NCI-H187 (cell line): ENCODE measurements at regions not wholly inside any gene's neighbourhood (a gene's known extent, or its start where the extent isn't known, plus 50 kb on each side); places are given as distances from the start of the nearest gene placed in this dataset.

Experiments used
- DNase-seq, 2 experiments: peaks; one replicate each; lab custom pipeline; 2025; lab: John Stamatoyannopoulos, UW

DNA sequence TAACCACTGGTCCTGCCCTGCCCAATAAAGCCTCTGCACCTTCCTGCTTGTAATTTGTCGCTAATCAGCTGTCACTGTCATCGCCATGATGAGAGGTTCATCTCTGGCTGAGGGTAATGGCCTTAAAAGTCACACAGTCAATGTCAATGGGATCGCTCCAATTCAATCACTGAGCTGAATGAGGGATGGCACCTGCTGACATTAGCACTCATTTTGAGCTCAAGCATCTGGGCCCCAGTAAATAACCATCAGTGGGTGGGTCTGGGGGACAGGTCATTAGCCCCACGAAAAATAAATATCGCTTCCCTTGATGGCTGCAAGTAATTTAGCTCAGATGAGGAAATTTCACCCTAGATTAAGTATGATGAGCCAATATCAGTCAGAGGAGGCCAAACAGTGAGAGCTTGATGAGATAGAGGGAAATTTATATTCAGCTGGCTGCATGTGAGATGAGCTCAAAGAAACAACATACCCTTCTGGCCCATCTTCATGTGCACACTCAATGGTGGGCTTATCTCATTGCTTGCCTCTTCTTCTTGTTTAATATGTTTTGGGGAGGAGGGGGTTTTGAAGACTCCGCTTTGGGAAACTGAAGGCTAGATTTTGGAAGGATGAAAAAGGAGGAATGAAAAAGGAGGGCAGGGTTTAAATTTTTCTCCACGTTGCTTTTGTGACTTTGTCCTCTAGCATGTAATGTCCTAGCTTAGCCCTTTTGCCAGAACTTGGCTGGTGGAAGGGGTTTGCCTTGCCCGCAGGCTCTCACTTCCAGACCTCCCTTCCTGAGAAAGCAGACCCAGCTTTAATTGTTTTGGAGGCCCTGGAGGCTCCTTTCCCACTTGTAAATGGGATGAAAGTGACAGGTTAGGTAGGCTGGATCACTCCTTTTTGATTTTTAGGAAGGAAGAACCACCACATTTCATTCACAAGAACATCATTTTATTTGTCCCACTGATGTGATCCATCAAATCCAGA is 84.8 kb upstream of the PAQR3 start:
- DNase-seq, result no peak

- DNase-seq, result no peak
Measured at GRCh38 chr4:79022529-79022928, 83.3 kb upstream of the PAQR3 start.

DNA sequence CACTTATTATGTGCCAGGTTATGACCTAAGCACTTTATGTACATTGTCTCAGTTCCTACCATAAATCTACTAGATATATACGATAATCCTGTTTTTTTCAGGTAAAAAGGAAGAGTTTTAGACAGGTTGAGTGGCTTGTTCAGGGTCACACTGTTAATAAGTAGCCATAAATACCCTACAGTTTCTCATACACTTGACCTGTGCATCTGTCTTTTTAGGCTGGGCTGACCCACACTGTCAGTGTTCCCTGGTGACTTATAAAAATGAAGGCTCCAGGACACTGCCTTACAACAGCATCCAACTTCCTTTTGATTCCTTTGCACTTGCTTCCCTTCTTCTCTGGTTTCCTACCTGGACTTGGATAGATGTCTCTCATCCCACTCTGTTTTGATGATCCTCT is 78.2 kb upstream of the PAQR3 start:
- no peak for DNase-seq

DNA sequence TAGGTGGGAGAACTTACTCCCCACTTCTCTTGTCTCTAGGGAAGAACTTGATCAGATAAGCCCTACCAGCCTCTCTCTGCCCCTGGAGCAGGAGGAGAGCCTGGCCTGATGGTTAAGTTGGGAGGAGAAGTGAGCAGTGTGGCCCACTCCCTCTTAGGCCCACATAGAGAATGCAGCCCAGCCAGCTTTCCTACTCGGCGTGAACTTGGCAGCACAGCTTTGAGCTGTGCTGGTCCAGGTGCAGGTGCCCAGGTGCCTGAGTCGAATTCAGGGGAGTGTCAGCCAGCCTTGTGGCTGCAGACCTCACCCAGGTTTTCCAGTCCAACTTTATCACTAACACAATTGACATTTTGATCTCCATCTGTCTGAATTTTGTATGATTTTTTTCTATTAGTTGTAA is 77.6 kb upstream of the PAQR3 start:
- DNase-seq, result no peak

- DNase-seq, result no peak
Measured at GRCh38 chr4:79015411-79015810, 76.2 kb upstream of the PAQR3 start.

- no peak for DNase-seq
Measured at GRCh38 chr4:79014230-79014629, 75.0 kb upstream of the PAQR3 start.

- DNase-seq, result no peak
Measured at GRCh38 chr4:79013756-79014155, 74.5 kb upstream of the PAQR3 start.

- DNase-seq, result no peak
Measured at GRCh38 chr4:78990938-78991810, 51.9 kb upstream of the PAQR3 start.

DNA sequence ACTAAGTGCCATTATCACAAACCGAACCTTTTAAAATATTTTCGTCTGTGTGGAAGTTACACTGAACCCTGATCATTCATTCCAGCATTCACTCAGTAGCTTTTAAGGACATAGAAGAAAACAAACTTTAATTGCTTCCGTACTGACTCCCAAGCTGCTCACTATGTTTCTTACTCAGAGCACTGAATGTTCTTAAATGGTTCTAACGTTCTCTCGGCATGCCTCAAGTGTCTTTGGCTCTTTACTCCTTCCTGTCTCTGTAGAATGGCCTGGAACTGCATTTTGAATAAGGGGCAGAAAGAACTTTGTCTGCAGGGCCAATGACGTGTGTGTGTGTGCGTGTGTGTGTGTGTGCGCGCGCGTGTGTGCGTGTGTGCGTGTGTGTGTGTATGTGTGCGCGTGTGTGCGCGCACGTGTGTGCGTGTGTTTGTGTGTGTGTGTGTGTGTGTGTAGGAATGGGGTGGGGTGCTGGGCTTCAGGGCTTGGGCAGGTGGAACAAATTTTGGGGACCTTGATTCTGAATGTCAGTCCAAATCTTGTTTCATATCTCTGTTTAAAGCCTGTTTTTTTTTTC is 50.5 kb upstream of the PAQR3 start:
- no peak for DNase-seq
